Hepatocyte (in vitro differentiated cells): ENCODE measurements at regions not wholly inside any gene's neighbourhood (a gene's known extent, or its start where the extent isn't known, plus 50 kb on each side); places are given as distances from the start of the nearest gene placed in this dataset.

Experiments
- EZH2 ChIP-seq: fragments of 200-600 bp; sonication (generic); IDR thresholded peaks from 2 replicates; pipeline ENCODE4 v1.6.1; 2016; ENCODE audit warnings: antibody characterized with exemption, mild to moderate bottlenecking, borderline replicate concordance
- EZH2phosphoT487 ChIP-seq: fragments of 200-600 bp; sonication (generic); IDR thresholded peaks from one replicate; pipeline ENCODE4 v1.6.1; 2018; ENCODE audit warnings: antibody characterized with exemption, mild to moderate bottlenecking, low read depth, moderate library complexity; ENCODE audit not compliant: unreplicated experiment, severe bottlenecking
- TF ChIP-seq, protein P1 (sequence below): fragments of 200-600 bp; sonication (generic); IDR thresholded peaks from 2 replicates; pipeline ENCODE4 v1.5.1; 2016; ENCODE audit warnings: antibody characterized with exemption, mild to moderate bottlenecking; ENCODE audit not compliant: poor library complexity

DNA sequence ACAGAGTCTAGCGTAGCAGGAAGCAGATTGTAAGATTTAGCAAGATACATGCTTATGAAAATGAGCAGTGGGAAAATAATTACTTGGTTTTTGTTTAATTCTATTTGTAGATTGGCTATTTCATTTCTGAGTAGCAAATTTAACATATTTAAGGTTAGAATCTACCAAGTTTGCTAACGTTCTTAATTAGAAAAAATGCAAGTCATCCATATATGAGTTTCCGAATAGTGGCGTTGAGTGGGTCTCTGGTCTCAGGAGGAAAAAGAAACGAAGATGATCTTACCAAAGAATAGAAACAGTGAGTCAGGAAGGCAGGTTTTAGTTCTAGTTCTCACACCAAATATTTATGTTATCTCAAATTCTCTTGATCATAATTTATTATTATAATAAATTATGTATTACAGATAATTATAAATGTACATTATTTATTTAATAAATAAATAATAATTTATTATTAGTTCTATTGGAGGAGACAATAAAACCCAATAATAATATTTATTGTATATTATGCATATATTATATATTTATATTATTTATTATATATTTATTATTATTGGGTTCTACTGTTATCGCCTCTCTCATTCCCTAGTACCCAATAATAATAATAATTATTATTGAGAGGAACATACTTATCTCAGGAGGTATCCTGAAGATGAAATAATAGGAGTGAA is 194.3 kb upstream of the PITRM1 start:
- no peak for TF ChIP-seq EZH2
- TF ChIP-seq, protein P1, sequence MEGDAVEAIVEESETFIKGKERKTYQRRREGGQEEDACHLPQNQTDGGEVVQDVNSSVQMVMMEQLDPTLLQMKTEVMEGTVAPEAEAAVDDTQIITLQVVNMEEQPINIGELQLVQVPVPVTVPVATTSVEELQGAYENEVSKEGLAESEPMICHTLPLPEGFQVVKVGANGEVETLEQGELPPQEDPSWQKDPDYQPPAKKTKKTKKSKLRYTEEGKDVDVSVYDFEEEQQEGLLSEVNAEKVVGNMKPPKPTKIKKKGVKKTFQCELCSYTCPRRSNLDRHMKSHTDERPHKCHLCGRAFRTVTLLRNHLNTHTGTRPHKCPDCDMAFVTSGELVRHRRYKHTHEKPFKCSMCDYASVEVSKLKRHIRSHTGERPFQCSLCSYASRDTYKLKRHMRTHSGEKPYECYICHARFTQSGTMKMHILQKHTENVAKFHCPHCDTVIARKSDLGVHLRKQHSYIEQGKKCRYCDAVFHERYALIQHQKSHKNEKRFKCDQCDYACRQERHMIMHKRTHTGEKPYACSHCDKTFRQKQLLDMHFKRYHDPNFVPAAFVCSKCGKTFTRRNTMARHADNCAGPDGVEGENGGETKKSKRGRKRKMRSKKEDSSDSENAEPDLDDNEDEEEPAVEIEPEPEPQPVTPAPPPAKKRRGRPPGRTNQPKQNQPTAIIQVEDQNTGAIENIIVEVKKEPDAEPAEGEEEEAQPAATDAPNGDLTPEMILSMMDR: no peak
- TF ChIP-seq EZH2phosphoT487: no peak
